Activated T-helper 1 cell treated with anti-CD3 and anti-CD28 coated beads, Interleukin-12 subunit alpha, Interleukin-12 subunit beta, Interleukin-2, Interleukin-4 antibody, amounts not matched to agents 30 ng/mL and 10 ng/mL and 1 ng/mL, durations not matched to agents 14 hours and 24 hours and 36 hours (primary cell): ENCODE measurements at regions not wholly inside any gene's neighbourhood (a gene's known extent, or its start where the extent isn't known, plus 50 kb on each side); places are given as distances from the start of the nearest gene placed in this dataset.
"Not testable (repeated sequence)": the region's sequence is repeated elsewhere in the genome, so short reads cannot be mapped to it uniquely, and the experiment has no call there.

Experiments
- DNase-seq: peaks from one replicate; pipeline ENCODE4 v3.0.0; 2021; ENCODE audit warnings: low spot score
- H3K27ac Mint-ChIP-seq: one replicate; pipeline ENCODE4 v1.8.0; 2021; ENCODE audit warnings: mild to moderate bottlenecking, mixed read lengths
- H3K27me3 Mint-ChIP-seq: one replicate; pipeline ENCODE4 v1.8.0; 2022; ENCODE audit warnings: mild to moderate bottlenecking, moderate library complexity, mixed read lengths; ENCODE audit not compliant: insufficient read depth
- H3K36me3 Mint-ChIP-seq: one replicate; pipeline ENCODE4 v1.8.0; 2021; ENCODE audit warnings: low read depth, mixed read lengths
- H3K4me1 Mint-ChIP-seq: one replicate; pipeline ENCODE4 v1.8.0; 2021; ENCODE audit warnings: low read depth, mixed read lengths
- H3K4me3 Mint-ChIP-seq: one replicate; pipeline ENCODE4 v1.8.0; 2021; ENCODE audit warnings: mild to moderate bottlenecking, moderate library complexity, mixed read lengths
- H3K9me3 Mint-ChIP-seq: one replicate; pipeline ENCODE4 v1.8.0; 2021; ENCODE audit warnings: mixed read lengths
- intact Hi-C: fragments of 100-400 bp; cut with micrococcal nuclease; formaldehyde crosslinking; loops from one replicate; pipeline ENCODE4 v1.15.1; 2024

DNA sequence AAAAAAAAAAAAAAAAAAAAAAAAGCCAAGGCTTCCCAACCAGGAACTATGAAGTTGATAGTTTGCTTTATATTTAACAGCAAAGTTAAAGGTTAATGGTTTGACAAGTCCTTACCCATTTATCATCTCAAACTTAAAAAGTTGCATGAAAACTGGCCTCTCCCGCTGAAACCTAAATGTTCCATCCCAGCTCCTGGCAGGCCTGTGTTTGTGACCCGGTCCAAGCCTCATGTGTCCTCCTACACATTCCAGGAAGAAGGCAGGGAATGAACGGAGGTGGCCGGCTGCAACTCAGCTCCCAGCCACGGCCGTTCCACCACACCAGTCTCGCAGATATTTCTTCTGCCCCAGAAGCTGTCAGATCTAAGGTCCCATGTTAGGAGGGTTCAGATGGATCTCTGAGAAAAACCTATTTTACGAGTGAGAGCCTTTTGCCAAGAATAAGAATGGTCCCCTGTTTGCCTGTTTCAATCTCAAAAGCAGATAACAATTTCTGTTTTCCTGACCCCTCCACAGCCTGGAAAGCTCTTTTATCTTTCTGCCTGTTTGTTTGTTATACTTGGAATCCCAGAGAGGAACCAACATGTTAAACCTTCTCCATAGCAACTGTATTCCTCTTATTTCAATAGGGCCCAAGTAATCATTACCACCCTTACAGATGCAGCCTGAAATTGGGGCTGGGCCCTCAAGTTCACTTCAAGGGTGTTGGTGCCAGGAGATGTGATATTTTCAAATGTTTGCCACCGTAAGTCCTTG, 56.5 kb downstream of the KCTD12 start:
- peaks cover 4% of the 10 kb centered on the region for H3K4me1 Mint-ChIP-seq
- H3K27me3 Mint-ChIP-seq, result peaks cover 2% of the 10 kb centered on the region
- no peaks in the 10 kb centered on the region for H3K36me3 Mint-ChIP-seq
- no peak overlapping the region for H3K27ac Mint-ChIP-seq
- no peak overlapping the region for H3K4me3 Mint-ChIP-seq
- no peaks in the 10 kb centered on the region for H3K9me3 Mint-ChIP-seq
- intact Hi-C loops, result loop anchor here (2.0 kb wide), 2 partner anchors 57 to 151 kb away; partner anchors contain the start of gene KCTD12
- no peak for DNase-seq

DNA sequence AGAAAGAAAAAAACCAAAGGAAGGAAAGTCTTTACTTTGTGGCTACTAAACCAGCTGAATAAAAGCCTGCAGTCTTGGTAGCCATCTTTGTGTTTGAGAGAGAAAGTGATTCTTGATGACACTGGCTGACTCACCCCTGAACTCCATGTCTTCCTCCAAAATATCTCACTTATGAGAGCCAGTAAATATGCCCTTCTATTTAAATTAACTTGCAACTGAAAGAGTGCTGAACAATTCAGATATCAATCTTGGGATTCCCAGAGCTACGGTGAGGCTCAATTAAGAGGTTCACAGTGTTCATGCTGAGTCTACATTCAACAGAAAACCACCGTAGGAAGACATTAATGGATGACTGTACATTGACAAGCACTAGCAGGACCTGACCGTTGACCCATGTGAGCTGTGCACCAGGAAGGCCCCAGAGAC, 57.9 kb downstream of the KCTD12 start:
- intact Hi-C loops, result loop anchor here (2.0 kb wide), 2 partner anchors 58 to 152 kb away; partner anchors contain the start of gene KCTD12
- peaks cover 4% of the 10 kb centered on the region for H3K4me1 Mint-ChIP-seq
- no peaks in the 10 kb centered on the region for H3K9me3 Mint-ChIP-seq
- DNase-seq, result no peak
- no peak overlapping the region for H3K27ac Mint-ChIP-seq
- H3K4me3 Mint-ChIP-seq, result no peak overlapping the region
- peaks cover 2% of the 10 kb centered on the region for H3K27me3 Mint-ChIP-seq
- H3K36me3 Mint-ChIP-seq, result no peaks in the 10 kb centered on the region

DNA sequence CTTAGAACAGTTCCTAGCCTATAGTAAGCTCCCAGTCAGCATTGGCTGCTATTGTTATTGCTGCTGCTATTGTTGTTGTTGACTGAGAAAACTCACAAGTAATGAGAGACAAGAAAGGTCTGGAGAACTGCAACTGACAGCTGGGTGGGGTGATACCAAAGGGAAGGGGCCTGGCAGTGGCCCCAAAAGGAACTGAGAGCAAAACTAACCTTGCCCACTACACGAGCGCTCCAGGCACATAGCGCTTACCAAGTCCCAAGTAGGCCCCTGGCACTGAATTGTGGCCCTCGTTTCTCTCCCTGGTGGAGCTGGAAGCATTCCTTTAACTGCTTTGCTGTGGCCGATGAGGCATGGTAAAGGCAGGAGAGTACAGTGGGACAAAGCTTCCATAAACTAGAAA, 59.7 kb downstream of the KCTD12 start:
- Mint-ChIP-seq H3K9me3 (no peaks in the 10 kb centered on the region), H3K27me3 (peaks cover 2% of the 10 kb centered on the region), H3K36me3 (no peaks in the 10 kb centered on the region), H3K27ac (no peak overlapping the region), H3K4me1 (peaks cover 4% of the 10 kb centered on the region), H3K4me3 (no peak overlapping the region)
- intact Hi-C loops, result no loop called here
- DNase-seq, result no peak

DNA sequence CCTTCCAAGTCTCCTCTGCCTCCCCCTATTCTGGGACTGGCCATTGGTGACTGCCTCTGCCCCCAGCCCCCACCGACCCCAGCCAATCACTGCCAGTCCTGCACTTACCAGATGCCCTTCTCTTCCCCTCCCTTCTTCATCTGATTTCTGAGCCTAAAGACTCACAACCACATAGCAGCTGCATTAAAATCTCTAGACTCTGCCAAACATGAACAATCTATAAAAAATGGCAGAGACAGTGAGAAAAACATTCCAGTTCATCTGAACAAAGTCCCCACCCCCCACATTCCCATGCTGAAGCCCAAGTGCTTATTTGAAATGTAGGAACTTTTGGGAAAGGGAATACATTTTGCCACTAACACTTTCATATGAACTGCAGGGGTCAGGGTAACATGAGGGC, 60.8 kb downstream of the KCTD12 start:
- Mint-ChIP-seq H3K4me1 (peaks cover 4% of the 10 kb centered on the region), H3K36me3 (no peaks in the 10 kb centered on the region), H3K27ac (no peak overlapping the region), H3K27me3 (peaks cover 2% of the 10 kb centered on the region), H3K4me3 (no peak overlapping the region), H3K9me3 (no peaks in the 10 kb centered on the region)
- DNase-seq, result no peak
- intact Hi-C loops, result no loop called here

DNA sequence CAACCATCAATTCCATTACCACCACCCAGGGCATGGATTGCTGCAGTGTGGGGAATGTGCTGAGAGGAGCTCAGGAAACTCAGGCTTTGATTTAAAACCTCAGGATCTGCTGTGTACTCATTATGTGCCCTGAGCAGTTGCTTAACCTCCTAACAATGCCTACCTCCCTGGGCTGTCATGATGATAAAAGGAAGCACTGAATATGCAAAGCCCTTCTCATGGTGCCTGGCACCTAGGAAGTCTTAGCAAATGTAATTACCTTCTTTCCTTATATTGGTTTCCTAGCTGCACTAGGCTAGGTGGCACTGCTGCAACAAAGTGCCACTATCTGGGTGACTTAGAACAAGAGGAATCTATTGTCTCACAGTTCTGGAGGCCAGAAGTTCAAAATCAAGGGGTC, 62.2 kb downstream of the KCTD12 start:
- H3K27ac Mint-ChIP-seq, result no peak overlapping the region
- H3K4me1 Mint-ChIP-seq, result peaks cover 4% of the 10 kb centered on the region
- intact Hi-C loops, result no loop called here
- H3K36me3 Mint-ChIP-seq, result no peaks in the 10 kb centered on the region
- peaks cover 2% of the 10 kb centered on the region for H3K27me3 Mint-ChIP-seq
- no peak overlapping the region for H3K4me3 Mint-ChIP-seq
- H3K9me3 Mint-ChIP-seq, result no peaks in the 10 kb centered on the region
- no peak for DNase-seq

DNA sequence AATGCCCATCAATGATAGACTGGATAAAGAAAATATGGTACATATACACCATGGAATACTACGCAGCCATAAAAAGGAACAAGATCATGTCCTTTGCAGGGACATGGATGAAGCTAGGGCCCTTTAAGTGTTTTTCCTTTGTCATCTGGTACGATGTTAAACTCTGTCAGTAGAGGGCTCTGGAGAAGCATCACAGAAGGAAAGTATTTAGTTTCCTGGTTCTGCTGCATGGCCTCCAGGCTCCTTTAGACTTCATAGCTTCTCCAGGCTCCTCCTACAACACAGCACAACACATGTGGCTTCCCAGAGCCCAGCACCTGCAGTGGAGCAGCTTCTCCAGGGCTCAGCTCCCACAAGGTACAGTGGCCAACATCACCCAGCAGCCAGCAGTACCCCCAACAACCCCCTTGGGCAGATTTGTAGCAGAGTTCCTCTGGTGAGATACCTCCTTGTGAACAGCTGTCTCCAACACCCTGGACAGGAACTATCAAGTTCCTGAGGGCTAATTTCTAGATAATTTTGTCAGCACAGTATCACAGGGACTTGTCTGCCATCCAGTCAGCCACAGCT, 63.4 kb downstream of the KCTD12 start:
- Mint-ChIP-seq H3K27me3 (peaks cover 2% of the 10 kb centered on the region), H3K27ac (no peak overlapping the region), H3K4me3 (no peak overlapping the region), H3K4me1 (no peaks in the 10 kb centered on the region), H3K36me3 (no peaks in the 10 kb centered on the region), H3K9me3 (no peaks in the 10 kb centered on the region)
- intact Hi-C loops, result loop anchor here (1.0 kb wide), 1 partner anchor 81 kb away; no protein-coding TSS in a partner anchor
- no peak for DNase-seq

DNA sequence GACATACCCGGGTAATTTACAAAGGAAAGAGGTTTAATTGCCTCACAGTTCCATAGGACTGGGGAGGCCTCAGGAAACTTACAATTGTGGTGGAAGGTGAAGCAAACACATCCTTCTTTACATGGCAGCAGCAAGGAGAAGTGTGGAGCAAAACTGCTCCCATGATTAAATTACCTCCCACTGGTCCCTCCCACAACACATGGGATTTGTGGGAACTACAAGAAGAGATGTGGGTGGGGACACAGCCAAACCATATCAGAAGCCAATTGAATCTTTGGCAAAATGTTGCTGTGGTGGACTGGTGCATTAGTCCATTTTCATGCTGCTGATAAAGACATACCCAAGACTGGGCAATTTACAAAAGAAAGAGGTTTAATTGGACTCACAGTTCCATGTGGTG, 65.0 kb downstream of the KCTD12 start:
- H3K36me3 Mint-ChIP-seq, H3K9me3 Mint-ChIP-seq, DNase-seq, H3K27ac Mint-ChIP-seq, intact Hi-C loops, H3K27me3 Mint-ChIP-seq, H3K4me1 Mint-ChIP-seq, H3K4me3 Mint-ChIP-seq: not testable (repeated sequence)

DNA sequence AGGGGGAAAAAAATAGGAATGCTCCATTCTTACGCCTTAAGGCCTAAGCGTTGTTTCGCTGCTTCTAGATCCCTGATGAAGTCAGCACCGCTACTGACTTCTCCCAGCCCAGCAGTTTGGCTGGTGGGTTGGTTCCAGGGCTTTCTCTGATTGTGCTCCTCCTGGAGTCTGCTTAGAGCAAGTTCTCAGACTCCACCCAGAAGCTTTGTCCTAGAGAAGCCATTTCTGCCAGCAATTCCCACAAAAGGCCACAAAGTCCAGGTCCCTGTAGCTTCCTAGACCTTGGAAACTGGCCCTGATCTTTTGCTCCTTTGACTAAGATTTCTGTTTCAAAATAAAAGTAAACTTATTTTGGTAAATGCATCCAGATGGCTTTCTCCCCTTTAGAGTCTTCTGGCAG, 65.4 kb downstream of the KCTD12 start:
- H3K4me3 Mint-ChIP-seq, result no peak overlapping the region
- intact Hi-C loops, result no loop called here
- no peaks in the 10 kb centered on the region for H3K36me3 Mint-ChIP-seq
- H3K4me1 Mint-ChIP-seq, result no peaks in the 10 kb centered on the region
- H3K27me3 Mint-ChIP-seq, result peaks cover 5% of the 10 kb centered on the region
- H3K27ac Mint-ChIP-seq, result no peak overlapping the region
- no peak for DNase-seq
- no peaks in the 10 kb centered on the region for H3K9me3 Mint-ChIP-seq

DNA sequence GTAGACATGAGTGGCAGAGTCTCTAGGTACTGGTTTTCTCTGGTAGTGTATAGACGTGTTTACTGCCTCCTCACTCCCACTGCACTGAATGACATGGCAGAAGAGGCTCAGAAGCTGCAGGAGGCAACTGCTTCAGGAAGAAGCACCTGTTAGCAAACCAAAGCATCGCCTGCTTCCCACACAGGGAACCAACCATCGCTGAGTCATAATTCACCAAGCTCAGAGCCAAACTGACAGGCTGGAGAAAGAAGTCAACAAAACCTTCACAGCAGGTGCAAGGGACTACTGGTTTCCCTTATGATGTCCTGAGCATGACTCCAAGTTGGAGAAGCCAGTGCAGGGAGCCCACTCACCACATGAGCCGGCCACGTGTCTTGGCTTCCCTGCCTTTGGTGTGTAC, 69.8 kb downstream of the KCTD12 start:
- intact Hi-C loops, result no loop called here
- no peaks in the 10 kb centered on the region for H3K4me1 Mint-ChIP-seq
- H3K27ac Mint-ChIP-seq, result no peak overlapping the region
- no peak overlapping the region for H3K4me3 Mint-ChIP-seq
- H3K36me3 Mint-ChIP-seq, result no peaks in the 10 kb centered on the region
- DNase-seq, result no peak
- no peaks in the 10 kb centered on the region for H3K9me3 Mint-ChIP-seq
- peaks cover 8% of the 10 kb centered on the region for H3K27me3 Mint-ChIP-seq

DNA sequence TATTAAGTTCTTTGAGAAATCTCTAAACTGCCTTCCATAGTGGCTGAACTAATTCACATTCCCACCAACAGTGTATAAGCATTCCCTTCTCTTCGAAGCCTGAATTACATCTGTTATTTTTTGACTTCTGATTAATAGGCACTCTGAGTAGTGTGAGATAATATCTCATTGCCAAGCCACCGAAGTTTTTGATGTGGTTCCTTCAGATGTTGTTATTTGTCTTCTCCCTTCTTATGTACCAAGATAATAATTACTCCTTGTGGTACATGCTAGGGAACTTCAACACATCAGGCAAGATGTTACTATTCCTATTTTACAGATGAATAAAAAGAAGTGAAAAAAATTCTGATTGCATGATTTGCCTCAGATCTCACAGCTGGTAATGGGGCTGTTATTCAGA, 70.9 kb downstream of the KCTD12 start:
- peaks cover 1% of the 10 kb centered on the region for H3K9me3 Mint-ChIP-seq
- H3K27ac Mint-ChIP-seq, result no peak overlapping the region
- H3K4me3 Mint-ChIP-seq, result no peak overlapping the region
- H3K27me3 Mint-ChIP-seq, result peaks cover 8% of the 10 kb centered on the region
- intact Hi-C loops, result no loop called here
- no peaks in the 10 kb centered on the region for H3K4me1 Mint-ChIP-seq
- DNase-seq, result no peak
- no peaks in the 10 kb centered on the region for H3K36me3 Mint-ChIP-seq

DNA sequence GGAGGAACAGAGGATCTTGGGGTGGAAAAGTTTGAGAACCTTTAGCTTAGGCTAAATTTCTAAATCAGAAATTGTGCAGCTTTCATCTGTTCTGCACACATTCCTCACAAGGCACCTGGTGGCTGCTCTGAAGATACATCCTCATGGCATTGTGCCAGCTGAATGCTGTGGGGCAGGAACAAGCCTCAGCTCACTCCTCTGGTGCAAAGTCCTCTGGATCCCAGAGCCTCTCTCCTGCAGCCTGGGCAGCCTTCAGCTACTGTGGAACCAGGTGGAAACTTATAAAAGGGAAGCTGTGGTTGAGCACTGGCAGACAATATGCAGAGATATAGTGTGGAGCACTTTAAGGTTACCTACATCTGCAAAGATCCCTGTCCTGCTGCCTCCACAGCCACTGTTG, 72.3 kb downstream of the KCTD12 start:
- Mint-ChIP-seq H3K4me1 (no peaks in the 10 kb centered on the region), H3K9me3 (peaks cover 7% of the 10 kb centered on the region), H3K27me3 (peaks cover 8% of the 10 kb centered on the region), H3K27ac (no peak overlapping the region), H3K36me3 (no peaks in the 10 kb centered on the region), H3K4me3 (no peak overlapping the region)
- no peak for DNase-seq
- intact Hi-C loops, result no loop called here

DNA sequence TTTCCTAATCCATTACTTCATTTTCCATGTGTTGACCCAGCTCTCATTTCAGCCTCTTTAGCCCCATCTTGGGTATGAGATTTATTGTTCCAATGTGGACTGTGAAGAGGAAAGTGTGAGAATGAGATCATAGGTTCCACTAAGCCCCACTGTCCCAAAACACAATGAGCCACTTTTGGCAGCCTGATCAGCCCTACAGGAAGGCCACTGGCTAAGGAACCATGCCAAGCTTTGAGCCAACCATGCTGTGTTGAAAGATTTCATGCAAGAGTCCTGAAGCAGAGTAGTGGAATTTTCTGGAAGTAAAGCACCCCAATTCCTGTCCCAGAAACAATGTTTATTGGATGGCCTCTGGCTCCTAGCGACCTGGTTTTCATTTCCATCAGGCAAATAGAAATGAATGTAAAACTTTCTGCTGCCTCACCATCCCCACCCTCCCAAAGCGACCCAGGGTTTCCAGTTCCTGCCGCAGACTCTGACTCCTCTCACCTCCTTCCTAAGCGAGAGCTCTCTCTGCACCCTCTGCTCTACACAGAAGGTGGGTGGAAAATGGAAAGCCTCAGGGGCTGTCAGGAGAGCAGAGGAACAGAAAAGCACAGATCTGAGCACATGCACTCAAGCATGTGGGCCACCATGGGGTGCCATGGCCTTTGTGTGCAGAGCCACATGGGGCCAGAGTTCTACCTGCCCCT, 73.1 kb downstream of the KCTD12 start:
- peaks cover 8% of the 10 kb centered on the region for H3K27me3 Mint-ChIP-seq
- no peak for DNase-seq
- H3K36me3 Mint-ChIP-seq, result no peaks in the 10 kb centered on the region
- intact Hi-C loops, result no loop called here
- H3K27ac Mint-ChIP-seq, result no peak overlapping the region
- peaks cover 10% of the 10 kb centered on the region for H3K9me3 Mint-ChIP-seq
- H3K4me1 Mint-ChIP-seq, result no peaks in the 10 kb centered on the region
- H3K4me3 Mint-ChIP-seq, result no peak overlapping the region

DNA sequence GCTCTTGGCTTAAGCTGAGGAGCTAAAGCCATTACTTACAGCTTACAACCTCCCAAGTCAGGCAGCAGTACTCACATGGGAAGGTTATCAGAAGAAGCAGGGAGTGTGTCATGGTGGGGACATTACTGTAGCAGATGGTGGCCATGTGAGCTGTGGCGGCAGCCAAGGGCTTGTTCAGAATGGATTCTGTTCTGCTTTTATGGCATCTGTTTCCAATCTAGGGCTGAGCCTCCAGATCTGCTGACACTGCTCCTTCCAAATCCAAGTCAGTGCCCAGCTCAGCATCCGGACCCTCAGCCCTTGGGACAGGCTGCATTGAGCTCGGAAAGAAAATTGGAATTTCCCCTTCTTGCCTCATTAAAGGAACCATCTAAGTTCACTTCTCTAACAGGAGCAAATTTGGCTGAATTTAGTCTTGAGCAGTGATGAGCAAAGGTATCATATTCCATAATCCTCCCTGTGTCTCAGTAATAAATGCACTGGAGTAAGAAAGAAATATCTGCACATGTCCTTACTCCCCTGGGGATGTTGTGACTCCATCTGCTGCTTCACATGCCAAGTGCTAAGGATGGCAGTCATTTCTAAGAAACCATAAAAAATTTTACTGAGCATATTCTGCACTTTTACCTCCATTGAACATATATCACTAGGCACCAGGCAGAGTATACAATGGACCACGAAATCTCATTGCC, 73.9 kb downstream of the KCTD12 start:
- Mint-ChIP-seq H3K27ac (no peak overlapping the region), H3K4me1 (no peaks in the 10 kb centered on the region), H3K36me3 (no peaks in the 10 kb centered on the region), H3K9me3 (peaks cover 13% of the 10 kb centered on the region), H3K27me3 (peaks cover 8% of the 10 kb centered on the region), H3K4me3 (no peak overlapping the region)
- intact Hi-C loops, result no loop called here
- DNase-seq, result no peak
